GM23248 (cell line): ENCODE measurements at regions not wholly inside any gene's neighbourhood (a gene's known extent, or its start where the extent isn't known, plus 50 kb on each side); places are given as distances from the start of the nearest gene placed in this dataset.

ENCODE experiments used
- DNase-seq: peaks from one replicate; pipeline ENCODE4 v3.0.0-alpha.2; 2015
- H2AFZ ChIP-seq: fragments of 200-600 bp; sonication (generic); 2 replicates; pipeline ENCODE4 v1.6.1; 2016; ENCODE audit warnings: antibody characterized with exemption
- H3F3A ChIP-seq: fragments of 200-600 bp; sonication (generic); 2 replicates; pipeline ENCODE4 v1.6.1; 2016; ENCODE audit warnings: mild to moderate bottlenecking, antibody characterized with exemption, mixed run types; ENCODE audit not compliant: insufficient read depth
- H3K27ac ChIP-seq: fragments of 200-600 bp; sonication (generic); 2 replicates; pipeline ENCODE4 v1.5.1; 2016; ENCODE audit warnings: mild to moderate bottlenecking
- H3K27me3 ChIP-seq: fragments of 200-600 bp; sonication (generic); replicated peaks from 2 replicates; pipeline ENCODE4 v1.6.1; 2016; ENCODE audit warnings: mild to moderate bottlenecking; ENCODE audit not compliant: insufficient read depth
- H3K36me3 ChIP-seq: fragments of 200-600 bp; sonication (generic); 2 replicates; pipeline ENCODE4 v1.6.1; 2016; ENCODE audit warnings: low read depth, mild to moderate bottlenecking
- H3K4me1 ChIP-seq: fragments of 200-600 bp; sonication (generic); 2 replicates; pipeline ENCODE4 v1.6.1; 2016; ENCODE audit warnings: mild to moderate bottlenecking; ENCODE audit not compliant: insufficient read depth
- H3K4me2 ChIP-seq: fragments of 200-600 bp; sonication (generic); one replicate; pipeline ENCODE4 v1.6.1; 2016; ENCODE audit warnings: mild to moderate bottlenecking; ENCODE audit not compliant: unreplicated experiment
- H3K4me3 ChIP-seq: fragments of 200-600 bp; sonication (generic); 2 replicates; pipeline ENCODE4 v1.5.1; 2016; ENCODE audit warnings: mild to moderate bottlenecking
- H3K79me2 ChIP-seq: fragments of 200-600 bp; sonication (generic); 2 replicates; pipeline ENCODE4 v1.6.1; 2016; ENCODE audit warnings: mild to moderate bottlenecking; ENCODE audit not compliant: insufficient read depth
- H3K9ac ChIP-seq: fragments of 200-600 bp; sonication (generic); 2 replicates; pipeline ENCODE4 v1.6.1; 2016; ENCODE audit warnings: mild to moderate bottlenecking
- H3K9me2 ChIP-seq: fragments of 200-600 bp; sonication (generic); 2 replicates; pipeline ENCODE4 v1.6.1; 2016; ENCODE audit warnings: mixed run types, mild to moderate bottlenecking, moderate library complexity; ENCODE audit not compliant: insufficient read depth
- H3K9me3 ChIP-seq: fragments of 200-600 bp; sonication (generic); one replicate; pipeline ENCODE4 v1.6.1; 2017; ENCODE audit warnings: low read depth
- H4K20me1 ChIP-seq: fragments of 200-600 bp; sonication (generic); 2 replicates; pipeline ENCODE4 v1.6.0; 2016; ENCODE audit not compliant: insufficient read depth
- EZH2 ChIP-seq: fragments of 200-600 bp; sonication (generic); IDR thresholded peaks from 2 replicates; pipeline ENCODE4 v1.6.1; 2018; ENCODE audit warnings: antibody characterized with exemption, mild to moderate bottlenecking; ENCODE audit not compliant: insufficient read depth, poor library complexity, severe bottlenecking
- EZH2phosphoT487 ChIP-seq: fragments of 200-600 bp; sonication (generic); IDR thresholded peaks from 2 replicates; pipeline ENCODE4 v1.6.1; 2018; ENCODE audit warnings: antibody characterized with exemption, moderate library complexity, mild to moderate bottlenecking, low read depth; ENCODE audit not compliant: insufficient read depth
- WGBS, 2 experiments: methylation state at CpG; one replicate each; pipeline ENCODE4 v1.1.6; 2015 to 2017; ENCODE audit warnings: low lambda C conversion rate in 2 of 2, low coverage in 1 of 2; ENCODE audit errors: missing lambda C conversion rate in 2 of 2; 5-methylcytosine and 5-hydroxymethylcytosine counted together
- in situ Hi-C: fragments of 300-500 bp; cut with MboI; formaldehyde crosslinking; loops from 2 replicates; pipeline ENCODE4 v1.15.0; 2020

- TF ChIP-seq EZH2phosphoT487 = no peak
- TF ChIP-seq EZH2 = no peak
- Histone ChIP-seq H3F3A (no peaks in the 10 kb centered on the region), H3K9me3 (no peaks in the 10 kb centered on the region), H4K20me1 (no peaks in the 10 kb centered on the region), H3K27ac (no peak overlapping the region), H3K4me1 (0 out of 2 replicates have a peak, but pooled peaks cover 5% of the 10 kb centered on the region), H2AFZ (no peak overlapping the region), H3K4me2 (no peak overlapping the region), H3K36me3 (no peaks in the 10 kb centered on the region), H3K9me2 (no peaks in the 10 kb centered on the region), H3K27me3 (no peaks in the 10 kb centered on the region; the same call in 1 of the 2 replicates), H3K4me3 (no peak overlapping the region), H3K9ac (no peak overlapping the region), H3K79me2 (no peaks in the 10 kb centered on the region)
- in situ Hi-C loops = no loop called here
- 95 to 96% methylated on average over 8 of the region's 8 CpGs for WGBS, 2 experiments
- no peak for DNase-seq
These were observed 160.0 kb upstream of the TLE3 start for GRCh38 chr15:70257573-70258248.

GRCh38 chr15:70257047-70257446 is 159.3 kb upstream of the TLE3 start:
- no peaks in the 10 kb centered on the region; the same call in 1 of the 2 replicates for H3K27me3 ChIP-seq
- in situ Hi-C loops = no loop called here
- no peak overlapping the region for H3K4me3 ChIP-seq
- H3K36me3 ChIP-seq = no peaks in the 10 kb centered on the region
- no peaks in the 10 kb centered on the region for H3K79me2 ChIP-seq
- H3K27ac ChIP-seq = no peak overlapping the region
- H3K9ac ChIP-seq = no peak overlapping the region
- no peaks in the 10 kb centered on the region for H3K9me2 ChIP-seq
- H4K20me1 ChIP-seq = no peaks in the 10 kb centered on the region
- no peaks in the 10 kb centered on the region for H3F3A ChIP-seq
- H2AFZ ChIP-seq = no peak overlapping the region
- 0 out of 2 replicates have a peak, but pooled peaks cover 5% of the 10 kb centered on the region for H3K4me1 ChIP-seq
- WGBS, 2 experiments = 83 to 88% methylated on average over 4 of the region's 4 CpGs
- H3K9me3 ChIP-seq = no peaks in the 10 kb centered on the region
- DNase-seq = no peak
- no peak for TF ChIP-seq EZH2
- no peak for TF ChIP-seq EZH2phosphoT487
- H3K4me2 ChIP-seq = no peak overlapping the region

GRCh38 chr15:70254311-70254869 is 156.7 kb upstream of the TLE3 start:
- H3K4me2 ChIP-seq = no peak overlapping the region
- no peak overlapping the region for H3K9ac ChIP-seq
- no peaks in the 10 kb centered on the region for H3K36me3 ChIP-seq
- H4K20me1 ChIP-seq = no peaks in the 10 kb centered on the region
- no peak overlapping the region for H3K4me3 ChIP-seq
- H3K79me2 ChIP-seq = no peaks in the 10 kb centered on the region
- H3K9me3 ChIP-seq = no peaks in the 10 kb centered on the region
- TF ChIP-seq EZH2 (no peak), EZH2phosphoT487 (no peak)
- 47% methylated on average over 16 to 19 of the region's 19 CpGs for WGBS, 2 experiments
- H3K9me2 ChIP-seq = no peaks in the 10 kb centered on the region
- no peaks in the 10 kb centered on the region; the same call in 1 of the 2 replicates for H3K27me3 ChIP-seq
- H2AFZ ChIP-seq = no peak overlapping the region
- in situ Hi-C loops = no loop called here
- H3F3A ChIP-seq = no peaks in the 10 kb centered on the region
- H3K4me1 ChIP-seq = 0 out of 2 replicates have a peak, but pooled peaks cover 5% of the 10 kb centered on the region
- no peak for DNase-seq
- no peak overlapping the region for H3K27ac ChIP-seq

GRCh38 chr15:70253461-70254156 is 155.9 kb upstream of the TLE3 start:
- H3K4me3 ChIP-seq = no peak overlapping the region

More at GRCh38 chr15:70253461-70254156, 155.9 kb upstream of the TLE3 start:
- H3K27me3 ChIP-seq = no peaks in the 10 kb centered on the region; the same call in 1 of the 2 replicates
- no peaks in the 10 kb centered on the region for H3K4me1 ChIP-seq
- H3K27ac ChIP-seq = no peak overlapping the region
- TF ChIP-seq EZH2 (no peak), EZH2phosphoT487 (no peak)
- no peaks in the 10 kb centered on the region for H3K36me3 ChIP-seq
- no peak for DNase-seq
- in situ Hi-C loops = no loop called here
- H3F3A ChIP-seq = no peaks in the 10 kb centered on the region
- 88 to 89% methylated on average over 11 of the region's 11 CpGs for WGBS, 2 experiments
- H3K9me3 ChIP-seq = no peaks in the 10 kb centered on the region
- H2AFZ ChIP-seq = no peak overlapping the region
- no peaks in the 10 kb centered on the region for H4K20me1 ChIP-seq
- no peaks in the 10 kb centered on the region for H3K79me2 ChIP-seq
- no peak overlapping the region for H3K4me2 ChIP-seq
- H3K9ac ChIP-seq = no peak overlapping the region
- H3K9me2 ChIP-seq = no peaks in the 10 kb centered on the region
